G401 (cell line): ENCODE measurements at regions not wholly inside any gene's neighbourhood (a gene's known extent, or its start where the extent isn't known, plus 50 kb on each side); places are given as distances from the start of the nearest gene placed in this dataset.

Source experiments
- DNase-seq: peaks from one replicate; pipeline ENCODE4 v3.0.0-alpha.2; 2015; ENCODE audit warnings: low spot score
- in situ Hi-C: cut with HindIII; loops from 2 replicates; pipeline ENCODE4 v1.10.0; 2016; ENCODE audit warnings: low sequenced_read_pairs, mixed read lengths

GRCh38 chr4:71691416-71692073 lies 92.3 kb downstream of the GC start:
- in situ Hi-C loops, result no loop called here
- no peak for DNase-seq

- in situ Hi-C loops, result no loop called here
- DNase-seq, result no peak
These were observed 94.1 kb downstream of the GC start for GRCh38 chr4:71689822-71690221.

DNA sequence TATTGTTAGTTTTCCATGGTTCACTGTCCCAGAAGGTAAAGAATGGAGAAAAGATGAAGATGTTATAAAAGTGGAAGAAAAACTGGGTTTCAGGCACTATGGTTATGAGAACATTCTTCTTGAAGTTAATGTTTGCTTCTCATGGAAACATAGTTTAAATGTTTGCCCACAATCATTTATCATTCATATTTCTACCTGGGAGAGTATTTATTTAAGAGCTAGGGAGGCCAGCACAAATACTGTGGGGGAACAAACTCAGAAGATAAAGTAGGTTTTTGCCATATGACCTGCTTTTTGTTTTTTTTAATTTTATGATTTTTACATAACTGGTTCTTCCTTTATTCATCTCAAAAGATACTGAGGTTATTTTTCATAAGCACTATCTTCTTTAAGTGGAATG lies 96.8 kb downstream of the GC start:
- DNase-seq, result no peak
- in situ Hi-C loops, result no loop called here

DNA sequence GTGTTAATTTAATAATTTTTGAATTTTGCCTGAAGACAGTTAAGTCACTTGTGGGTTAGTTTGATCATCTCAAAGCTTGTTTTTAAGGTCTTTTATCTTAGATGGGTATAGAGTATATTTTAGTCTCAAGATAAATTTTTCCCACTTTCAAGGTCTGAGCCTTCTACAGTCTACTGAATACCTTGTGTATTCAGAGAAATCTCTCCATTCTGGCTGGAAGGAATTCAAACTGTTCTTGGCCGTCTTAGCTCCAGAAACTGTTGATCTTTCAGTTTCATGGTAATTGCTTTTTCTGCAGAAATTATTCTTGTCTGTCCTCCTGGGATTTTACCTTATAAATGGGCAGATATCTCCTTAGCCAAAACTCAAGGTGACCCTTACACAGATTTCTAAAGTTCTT lies 97.9 kb downstream of the GC start:
- in situ Hi-C loops, result no loop called here
- no peak for DNase-seq

- DNase-seq, result no peak
- in situ Hi-C loops, result no loop called here
These were observed 100.6 kb downstream of the GC start for GRCh38 chr4:71683309-71683708.

GRCh38 chr4:71680706-71681105 lies 103.2 kb downstream of the GC start:
- DNase-seq, result no peak

GRCh38 chr4:71677568-71677967 lies 106.3 kb downstream of the GC start:
- no peak for DNase-seq
- in situ Hi-C loops, result no loop called here

More at GRCh38 chr4:71680706-71681105, 103.2 kb downstream of the GC start:
- in situ Hi-C loops, result no loop called here

DNA sequence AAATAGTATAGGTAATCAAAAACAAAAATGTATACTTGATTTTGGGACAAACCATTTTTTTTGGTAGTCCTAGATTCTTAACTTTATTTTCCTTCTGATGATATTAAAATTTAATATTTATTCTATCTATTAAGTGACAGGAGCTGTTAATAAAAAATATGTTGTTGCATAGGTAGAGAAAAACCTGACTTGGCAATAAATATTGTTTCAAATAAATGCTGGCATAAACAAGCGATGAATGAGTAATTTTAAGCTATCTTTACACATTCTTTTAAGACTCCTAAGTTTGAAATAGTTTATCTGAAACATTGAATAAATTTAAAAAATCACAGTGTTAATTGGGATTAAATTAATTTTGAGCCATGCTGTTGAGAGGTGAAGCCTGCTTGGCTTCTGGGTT lies 114.6 kb downstream of the GC start:
- in situ Hi-C loops, result no loop called here
- no peak for DNase-seq

DNA sequence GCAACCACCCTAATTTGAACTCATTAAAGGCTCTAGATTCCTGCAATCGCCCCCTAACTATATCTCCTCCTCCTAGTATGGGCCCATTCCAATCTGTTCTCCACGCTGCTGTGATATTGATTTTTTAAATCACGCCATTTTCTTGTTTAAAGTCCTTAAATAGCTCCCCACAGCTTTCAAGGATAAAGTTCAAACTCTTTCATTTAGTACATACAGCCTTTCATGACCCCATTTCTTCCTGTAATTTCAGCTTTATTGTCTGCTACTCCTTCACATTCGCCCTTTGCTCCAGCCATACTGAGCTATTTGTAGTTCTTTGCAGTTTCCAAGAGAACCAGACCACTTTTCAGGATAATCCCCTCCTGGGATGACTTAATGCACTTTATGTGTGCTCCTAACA lies 118.5 kb downstream of the GC start:
- in situ Hi-C loops, result no loop called here
- DNase-seq, result no peak

GRCh38 chr4:71664366-71664765 lies 119.5 kb downstream of the GC start:
- DNase-seq, result no peak
- in situ Hi-C loops, result no loop called here

DNA sequence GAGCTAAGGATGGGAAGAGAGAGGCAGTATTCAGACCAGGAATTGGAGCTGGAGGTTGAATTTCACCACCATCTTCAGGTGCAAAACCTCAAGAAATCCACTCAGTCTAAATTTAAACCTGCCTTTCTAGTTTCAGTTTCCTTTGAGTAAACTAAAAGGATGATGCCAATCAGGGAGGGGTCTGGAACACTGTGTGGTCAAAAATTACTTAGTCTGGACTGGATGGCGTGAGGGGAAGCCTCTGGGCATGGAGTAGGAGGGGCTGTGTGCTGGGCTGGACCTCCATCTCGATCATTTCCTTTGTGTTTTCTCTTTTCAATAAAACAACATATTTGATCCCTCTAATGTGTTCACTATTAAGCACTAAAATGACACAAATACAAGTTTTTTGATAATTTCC lies 120.1 kb downstream of the GC start:
- DNase-seq, result no peak
- in situ Hi-C loops, result no loop called here

DNA sequence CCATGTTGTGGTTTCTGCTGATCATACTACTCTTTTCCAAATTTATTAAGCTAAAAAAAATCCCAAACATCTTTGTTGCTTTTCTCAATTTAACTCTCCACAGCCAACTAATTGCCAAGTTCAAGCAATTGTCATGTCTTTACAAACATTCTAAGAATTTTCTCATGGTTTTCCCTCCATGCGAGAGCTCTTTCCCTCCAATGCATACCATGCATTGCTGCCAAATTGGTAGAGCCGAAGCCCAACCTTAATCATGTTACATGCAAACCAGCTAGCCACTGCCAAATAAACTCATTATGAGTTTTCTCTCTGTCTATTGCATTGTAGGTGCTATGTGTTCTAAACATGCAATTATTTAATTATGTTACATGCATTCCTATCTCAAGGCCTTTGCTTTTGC lies 123.9 kb downstream of the GC start:
- in situ Hi-C loops, result no loop called here
- DNase-seq, result no peak

DNA sequence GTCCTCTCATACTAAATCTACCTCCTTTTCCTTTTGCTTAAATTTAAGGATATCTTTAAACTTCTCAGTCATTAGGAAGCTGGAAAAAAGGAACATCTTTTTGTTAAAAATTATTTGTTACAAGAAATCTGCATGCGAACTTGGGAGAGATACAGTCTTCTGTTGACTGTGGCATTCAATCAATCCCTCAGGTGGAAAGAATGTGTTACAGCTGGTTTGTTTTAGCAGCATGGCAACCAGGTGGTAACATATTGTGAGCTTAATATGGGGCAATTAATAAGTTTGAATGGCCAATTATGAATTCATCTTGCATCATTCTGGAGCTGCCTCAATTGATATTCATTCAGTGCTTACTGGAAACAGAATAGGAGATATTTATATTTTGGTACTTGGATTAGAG lies 135.0 kb downstream of the GC start:
- DNase-seq, result no peak
- in situ Hi-C loops, result no loop called here

- in situ Hi-C loops, result no loop called here
- no peak for DNase-seq
These were observed 135.4 kb downstream of the GC start for GRCh38 chr4:71648448-71648847.

GRCh38 chr4:71639380-71639779 lies 144.5 kb downstream of the GC start:
- DNase-seq, result no peak
- in situ Hi-C loops, result no loop called here

DNA sequence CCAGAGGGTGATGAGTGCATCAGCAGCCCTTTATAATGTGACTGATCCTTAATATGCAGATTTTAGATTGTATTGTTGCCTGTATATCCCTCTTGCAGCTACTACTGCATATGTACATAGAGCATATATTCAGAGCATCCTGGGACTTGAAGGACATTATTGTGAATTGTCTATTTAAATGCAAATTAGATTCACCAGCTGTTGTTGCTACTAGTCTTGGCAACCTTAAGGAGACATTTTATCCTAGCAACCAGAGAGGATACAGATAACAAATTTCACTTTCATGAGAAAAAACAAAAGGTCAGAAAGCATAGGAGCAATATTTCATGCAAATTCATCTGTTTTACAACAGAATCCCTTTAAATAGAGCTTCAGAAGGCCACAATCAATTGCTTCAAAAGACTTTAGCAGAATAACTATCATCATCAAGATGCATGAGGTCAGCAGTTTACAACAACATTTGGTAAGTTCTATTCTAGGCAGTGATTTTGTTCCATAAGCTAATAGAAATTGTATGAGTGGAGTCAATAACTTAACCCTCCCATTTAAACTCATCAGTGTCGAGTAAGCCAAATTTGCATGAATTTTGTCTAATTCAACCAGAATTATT lies 148.6 kb downstream of the GC start:
- in situ Hi-C loops, result no loop called here
- peak; percentile 3 for DNase-seq

GRCh38 chr4:71634364-71634763 lies 149.5 kb downstream of the GC start:
- in situ Hi-C loops, result no loop called here
- no peak for DNase-seq

DNA sequence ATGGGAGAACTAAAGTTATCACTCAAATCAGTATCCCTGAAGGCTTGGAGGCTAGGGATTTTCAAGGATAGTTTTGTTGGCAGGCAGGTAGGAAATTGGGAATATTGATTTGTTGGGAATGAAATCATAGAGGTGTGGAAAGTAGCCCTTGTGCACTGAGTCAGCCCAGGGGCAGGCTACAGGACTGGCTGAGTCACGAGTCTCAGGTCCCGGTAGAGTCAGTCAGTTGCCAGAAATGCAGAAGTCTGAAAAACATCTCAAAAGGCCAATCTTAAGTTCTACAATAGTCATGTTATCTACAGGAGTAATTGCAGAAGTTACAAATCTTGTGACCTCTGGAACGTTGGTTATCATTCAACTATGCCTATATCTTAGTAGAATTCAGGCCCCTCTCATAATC lies 153.1 kb downstream of the GC start:
- in situ Hi-C loops, result no loop called here

DNA sequence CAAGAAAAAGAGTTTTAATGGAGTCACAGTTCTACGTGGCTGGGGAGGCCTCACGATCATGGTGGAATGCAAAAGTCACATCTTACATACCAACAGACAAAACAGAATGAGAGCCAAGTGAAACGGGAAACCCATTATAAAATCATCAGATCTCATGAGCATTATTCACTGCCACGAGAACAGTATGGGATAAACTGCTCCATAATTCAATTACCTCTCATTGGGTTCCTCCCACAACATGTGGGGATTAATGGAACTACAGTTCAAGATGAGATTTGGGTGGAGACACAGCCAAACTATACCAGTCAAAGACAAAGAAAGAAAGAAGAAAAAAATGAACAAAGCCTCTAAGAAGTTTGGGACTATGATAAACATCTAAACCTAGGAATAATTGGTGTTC lies 158.9 kb downstream of the GC start:
- in situ Hi-C loops, result no loop called here
- no peak for DNase-seq

More for the DNA sequence above, 153.1 kb downstream of the GC start:
- DNase-seq, result no peak
